Stomach smooth muscle (tissue), 2 donors: ENCODE measurements at regions not wholly inside any gene's neighbourhood (a gene's known extent, or its start where the extent isn't known, plus 50 kb on each side); places are given as distances from the start of the nearest gene placed in this dataset.

Experiments used
- H3K27ac ChIP-seq: one replicate; pipeline ENCODE4 v1.7.0; 2013; ENCODE audit warnings: mild to moderate bottlenecking, low read length, inconsistent platforms
- H3K27me3 ChIP-seq, 2 donors: one replicate each; pipeline ENCODE4 v1.7.0; 2013; ENCODE audit warnings: low read length in 2 of 2; ENCODE audit not compliant: insufficient read depth in 2 of 2, control insufficient read depth in 1 of 2
- H3K36me3 ChIP-seq, 2 donors: one replicate each; pipeline ENCODE4 v1.7.0; 2013; ENCODE audit warnings: low read length in 2 of 2; ENCODE audit not compliant: control insufficient read depth in 2 of 2, insufficient read depth in 2 of 2
- H3K4me1 ChIP-seq: one replicate; pipeline ENCODE4 v1.7.0; 2013; ENCODE audit warnings: low read length; ENCODE audit not compliant: control insufficient read depth, insufficient read depth
- H3K4me3 ChIP-seq, 2 donors: one replicate each; pipeline ENCODE4 v1.7.0; 2013; ENCODE audit warnings: low read length in 2 of 2
- H3K9ac ChIP-seq, 2 donors: one replicate each; pipeline ENCODE4 v1.7.0; 2013; ENCODE audit warnings: low read length in 2 of 2, mild to moderate bottlenecking in 1 of 2
- H3K9me3 ChIP-seq, 2 donors: one replicate each; pipeline ENCODE4 v1.7.0; 2013; ENCODE audit warnings: low read length in 2 of 2; ENCODE audit not compliant: control insufficient read depth in 2 of 2
- donor health status: healthy.
- donor health status: Pancreatic carcinoma.

- no peak overlapping the region for H3K27ac ChIP-seq
- no peaks in the 10 kb centered on the region for H3K4me1 ChIP-seq
- H3K36me3 ChIP-seq: no peaks in the 10 kb centered on the region
- no peak overlapping the region for H3K4me3 ChIP-seq
- H3K9me3 ChIP-seq: no peaks in the 10 kb centered on the region
- H3K9ac ChIP-seq: no peak overlapping the region
- no peaks in the 10 kb centered on the region for H3K27me3 ChIP-seq
Measured at GRCh38 chr6:81865712-81866111, 113.2 kb upstream of the TENT5A start.

DNA sequence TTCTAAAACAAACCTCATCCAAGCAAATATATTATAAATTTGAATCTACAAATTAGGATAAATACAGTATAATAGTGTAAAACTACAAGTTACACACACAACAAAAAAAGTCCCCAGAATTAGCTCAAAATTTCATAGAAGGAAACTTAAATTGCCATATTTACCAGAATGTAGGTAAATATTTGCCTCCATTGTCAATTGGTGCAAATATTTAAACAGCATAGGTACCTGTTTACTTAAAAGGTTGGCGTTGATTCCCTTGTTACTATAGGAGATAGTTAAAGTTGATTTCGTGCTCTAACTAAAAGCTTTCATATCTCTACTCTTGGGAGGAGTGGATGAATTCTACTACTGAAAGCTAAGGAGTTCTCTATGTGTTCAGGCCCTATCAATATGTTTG is 111.6 kb upstream of the TENT5A start:
- Histone ChIP-seq H3K9me3 (no peaks in the 10 kb centered on the region), H3K27ac (no peak overlapping the region), H3K4me3 (no peak overlapping the region), H3K4me1 (no peaks in the 10 kb centered on the region), H3K9ac (no peak overlapping the region), H3K36me3 (no peaks in the 10 kb centered on the region), H3K27me3 (no peaks in the 10 kb centered on the region)

- H3K4me1 ChIP-seq: no peaks in the 10 kb centered on the region
- H3K27me3 ChIP-seq: no peaks in the 10 kb centered on the region
- no peak overlapping the region for H3K27ac ChIP-seq
- H3K36me3 ChIP-seq: no peaks in the 10 kb centered on the region
- no peak overlapping the region for H3K4me3 ChIP-seq
- no peak overlapping the region for H3K9ac ChIP-seq
- no peaks in the 10 kb centered on the region for H3K9me3 ChIP-seq
Measured at GRCh38 chr6:81863123-81863522, 110.6 kb upstream of the TENT5A start.

- no peaks in the 10 kb centered on the region for H3K36me3 ChIP-seq
- H3K27me3 ChIP-seq: no peaks in the 10 kb centered on the region
- H3K27ac ChIP-seq: no peak overlapping the region
- no peak overlapping the region for H3K9ac ChIP-seq
- H3K4me3 ChIP-seq: no peak overlapping the region
- no peaks in the 10 kb centered on the region for H3K4me1 ChIP-seq
- H3K9me3 ChIP-seq: no peaks in the 10 kb centered on the region
Measured at GRCh38 chr6:81861281-81861680, 108.8 kb upstream of the TENT5A start.

DNA sequence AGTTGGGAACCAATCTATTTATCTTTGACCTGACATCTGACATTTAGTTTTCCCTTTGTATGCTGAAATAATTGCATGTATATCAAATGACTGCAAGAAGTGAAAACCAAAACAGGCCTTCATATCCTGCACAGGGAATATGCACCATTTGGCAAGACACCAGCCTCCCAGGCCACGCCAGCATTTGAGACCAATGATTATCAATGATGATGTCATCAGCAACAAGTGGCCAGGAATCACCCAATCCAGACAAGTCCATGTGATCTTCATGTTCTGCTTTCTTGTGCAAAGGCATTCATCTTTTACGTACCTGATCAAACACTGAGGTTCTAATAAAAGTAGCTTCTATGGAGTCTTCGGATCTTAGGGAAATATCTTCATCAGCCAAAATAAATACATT is 107.4 kb upstream of the TENT5A start:
- no peak overlapping the region for H3K4me3 ChIP-seq
- no peak overlapping the region for H3K27ac ChIP-seq
- H3K4me1 ChIP-seq: no peaks in the 10 kb centered on the region
- no peaks in the 10 kb centered on the region for H3K27me3 ChIP-seq
- no peaks in the 10 kb centered on the region for H3K36me3 ChIP-seq
- no peak overlapping the region for H3K9ac ChIP-seq
- no peaks in the 10 kb centered on the region for H3K9me3 ChIP-seq

GRCh38 chr6:81857812-81858211 is 105.3 kb upstream of the TENT5A start:
- no peak overlapping the region for H3K4me3 ChIP-seq
- no peaks in the 10 kb centered on the region for H3K4me1 ChIP-seq
- H3K27ac ChIP-seq: no peak overlapping the region

GRCh38 chr6:81856872-81857271 is 104.4 kb upstream of the TENT5A start:
- no peak overlapping the region for H3K27ac ChIP-seq
- H3K4me1 ChIP-seq: no peaks in the 10 kb centered on the region
- no peaks in the 10 kb centered on the region for H3K27me3 ChIP-seq
- H3K9me3 ChIP-seq: no peaks in the 10 kb centered on the region
- H3K36me3 ChIP-seq: no peaks in the 10 kb centered on the region
- no peak overlapping the region for H3K4me3 ChIP-seq
- no peak overlapping the region for H3K9ac ChIP-seq

More at GRCh38 chr6:81857812-81858211, 105.3 kb upstream of the TENT5A start:
- Histone ChIP-seq H3K9me3 (no peaks in the 10 kb centered on the region), H3K36me3 (no peaks in the 10 kb centered on the region), H3K9ac (no peak overlapping the region), H3K27me3 (no peaks in the 10 kb centered on the region)

DNA sequence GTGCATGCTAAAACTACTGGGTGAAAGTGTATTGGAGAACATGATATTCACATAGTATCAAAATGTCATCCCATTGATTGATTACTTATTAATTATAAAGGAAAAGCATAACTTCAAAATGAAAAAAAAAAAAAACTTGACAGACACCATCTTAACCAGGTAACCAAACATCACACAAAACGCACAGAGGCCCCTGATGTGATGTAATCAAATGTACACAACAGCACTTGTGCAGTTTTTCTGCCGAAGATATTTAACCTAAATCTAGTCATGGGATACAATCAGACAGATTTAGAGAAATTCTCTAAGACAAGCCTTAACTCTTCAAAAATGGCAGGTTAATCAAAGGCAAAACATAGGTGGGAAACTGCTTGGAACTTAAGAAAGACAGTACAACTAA is 102.0 kb upstream of the TENT5A start:
- Histone ChIP-seq H3K27ac (no peak overlapping the region), H3K4me3 (no peak overlapping the region), H3K36me3 (no peaks in the 10 kb centered on the region), H3K9ac (no peak overlapping the region), H3K4me1 (no peaks in the 10 kb centered on the region), H3K9me3 (no peaks in the 10 kb centered on the region), H3K27me3 (no peaks in the 10 kb centered on the region)

- no peak overlapping the region for H3K4me3 ChIP-seq
- no peak overlapping the region for H3K9ac ChIP-seq
- H3K4me1 ChIP-seq: no peaks in the 10 kb centered on the region
- no peak overlapping the region for H3K27ac ChIP-seq
- H3K27me3 ChIP-seq: no peaks in the 10 kb centered on the region
- H3K9me3 ChIP-seq: no peaks in the 10 kb centered on the region
- H3K36me3 ChIP-seq: no peaks in the 10 kb centered on the region
Measured at GRCh38 chr6:81853975-81854374, 101.5 kb upstream of the TENT5A start.

DNA sequence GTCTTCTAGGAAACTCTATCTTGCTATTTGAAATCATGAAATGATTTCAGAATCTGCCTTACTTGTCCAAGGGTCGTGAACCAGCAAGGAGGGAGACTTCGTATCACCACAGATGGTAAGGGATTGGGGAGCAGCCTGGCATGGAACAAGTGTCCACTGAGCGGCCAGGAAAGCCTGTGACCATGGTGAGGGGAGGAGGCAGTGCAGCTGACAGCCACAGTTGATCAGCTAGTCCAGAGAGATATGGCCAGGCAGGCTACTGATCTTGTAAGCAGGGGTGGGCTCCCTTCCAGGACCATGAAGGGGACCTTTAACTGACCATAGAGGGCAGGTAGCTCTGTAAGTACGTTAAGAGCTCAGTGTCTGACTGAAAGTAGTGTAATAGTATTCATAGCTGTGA is 96.8 kb upstream of the TENT5A start:
- H3K9ac ChIP-seq: no peak overlapping the region

DNA sequence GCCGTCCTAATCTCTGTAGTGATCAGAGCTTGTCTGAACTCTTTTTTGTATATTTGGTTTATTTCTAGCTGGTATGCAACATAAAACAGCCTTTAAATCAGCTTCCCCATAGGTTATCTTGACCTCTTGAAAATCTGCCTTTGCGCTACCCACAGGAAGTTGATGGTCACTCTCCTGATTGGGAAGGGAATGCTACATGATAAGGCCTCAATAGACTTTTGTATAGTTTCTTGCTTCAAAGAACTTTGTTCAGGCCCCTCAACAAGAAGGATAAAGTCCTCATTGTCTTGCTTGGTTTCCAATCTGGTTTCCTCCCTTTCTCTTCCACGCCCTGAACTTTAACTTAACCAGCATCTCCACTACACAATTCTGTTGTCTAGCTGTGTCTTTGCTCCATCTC is 95.4 kb upstream of the TENT5A start:
- H3K27me3 ChIP-seq: no peaks in the 10 kb centered on the region
- H3K9ac ChIP-seq: no peak overlapping the region
- no peaks in the 10 kb centered on the region for H3K4me1 ChIP-seq
- no peaks in the 10 kb centered on the region for H3K36me3 ChIP-seq
- no peak overlapping the region for H3K27ac ChIP-seq
- H3K9me3 ChIP-seq: no peaks in the 10 kb centered on the region
- no peak overlapping the region for H3K4me3 ChIP-seq

More for the DNA sequence above, 96.8 kb upstream of the TENT5A start:
- no peak overlapping the region for H3K27ac ChIP-seq
- H3K4me3 ChIP-seq: no peak overlapping the region
- H3K4me1 ChIP-seq: no peaks in the 10 kb centered on the region
- H3K27me3 ChIP-seq: no peaks in the 10 kb centered on the region
- no peaks in the 10 kb centered on the region for H3K36me3 ChIP-seq
- H3K9me3 ChIP-seq: no peaks in the 10 kb centered on the region

DNA sequence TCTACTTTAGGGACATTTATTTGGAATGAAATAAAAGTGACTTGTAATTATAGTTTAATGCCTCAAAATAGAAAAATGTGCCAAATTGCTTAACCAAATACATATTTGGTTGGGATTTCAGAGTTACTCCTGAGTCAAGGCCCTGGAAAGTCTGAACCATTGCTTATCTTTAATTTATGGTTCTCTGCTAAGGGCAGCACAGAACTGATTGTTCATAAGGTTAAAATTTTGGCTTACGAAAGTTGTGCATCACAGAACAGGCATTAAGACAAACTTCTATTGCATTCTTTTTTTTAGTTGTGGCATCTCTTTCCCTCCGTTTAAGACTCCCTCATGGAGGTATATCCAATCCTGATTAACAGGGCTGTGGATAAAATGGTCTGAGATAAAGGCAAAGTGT is 92.2 kb upstream of the TENT5A start:
- no peaks in the 10 kb centered on the region for H3K4me1 ChIP-seq
- no peaks in the 10 kb centered on the region for H3K9me3 ChIP-seq
- no peak overlapping the region for H3K27ac ChIP-seq
- H3K36me3 ChIP-seq: no peaks in the 10 kb centered on the region
- no peaks in the 10 kb centered on the region for H3K27me3 ChIP-seq
- no peak overlapping the region for H3K9ac ChIP-seq
- H3K4me3 ChIP-seq: no peak overlapping the region
